KMS-11 (cell line): ENCODE measurements at regions not wholly inside any gene's neighbourhood (a gene's known extent, or its start where the extent isn't known, plus 50 kb on each side); places are given as distances from the start of the nearest gene placed in this dataset.

Experiments
- H2AFZ ChIP-seq: fragments of 200-600 bp; sonication (generic); 2 replicates; pipeline ENCODE4 v1.6.1; 2016; ENCODE audit warnings: antibody characterized with exemption, mixed run types, low read depth
- H3K27ac ChIP-seq: fragments of 200-600 bp; sonication (generic); 2 replicates; pipeline ENCODE4 v1.6.1; 2016; ENCODE audit warnings: mild to moderate bottlenecking, mixed run types
- H3K27me3 ChIP-seq: fragments of 200-600 bp; sonication (generic); 2 replicates; pipeline ENCODE4 v1.6.1; 2017; ENCODE audit warnings: mild to moderate bottlenecking, low read depth, mixed run types, moderate library complexity; ENCODE audit not compliant: insufficient read depth
- H3K36me3 ChIP-seq: fragments of 200-600 bp; sonication (generic); 2 replicates; pipeline ENCODE4 v1.6.1; 2017; ENCODE audit warnings: mild to moderate bottlenecking, mixed run types; ENCODE audit not compliant: insufficient read depth
- H3K4me1 ChIP-seq: fragments of 200-600 bp; sonication (generic); 2 replicates; pipeline ENCODE4 v1.6.1; 2016; ENCODE audit warnings: mild to moderate bottlenecking, low read depth, mixed run types; ENCODE audit not compliant: poor library complexity, severe bottlenecking
- H3K4me2 ChIP-seq: fragments of 200-600 bp; sonication (generic); 2 replicates; pipeline ENCODE4 v1.7.0; 2016; ENCODE audit warnings: mild to moderate bottlenecking, mixed run types
- H3K4me3 ChIP-seq: fragments of 200-600 bp; sonication (generic); IDR thresholded peaks from 2 replicates; pipeline ENCODE4 v1.6.1; 2017; ENCODE audit warnings: low read depth, low read length, mixed read lengths; ENCODE audit not compliant: insufficient read depth
- H3K79me2 ChIP-seq: fragments of 200-600 bp; sonication (generic); 2 replicates; pipeline ENCODE4 v1.6.1; 2016; ENCODE audit warnings: low read depth, mixed run types; ENCODE audit not compliant: insufficient read depth
- H3K9ac ChIP-seq: fragments of 200-600 bp; sonication (generic); 2 replicates; pipeline ENCODE4 v1.6.1; 2016; ENCODE audit warnings: mild to moderate bottlenecking, mixed run types
- H4K20me1 ChIP-seq: fragments of 200-600 bp; sonication (generic); 2 replicates; pipeline ENCODE4 v1.6.1; 2016; ENCODE audit warnings: mild to moderate bottlenecking, mixed run types; ENCODE audit not compliant: insufficient read depth
- CTCF ChIP-seq: fragments of 200-600 bp; sonication (generic); conservative IDR thresholded peaks from 2 replicates; pipeline ENCODE4 v1.6.1; 2017; ENCODE audit warnings: low read depth, mild to moderate bottlenecking, antibody characterized with exemption, low read length, moderate library complexity, mixed read lengths

DNA sequence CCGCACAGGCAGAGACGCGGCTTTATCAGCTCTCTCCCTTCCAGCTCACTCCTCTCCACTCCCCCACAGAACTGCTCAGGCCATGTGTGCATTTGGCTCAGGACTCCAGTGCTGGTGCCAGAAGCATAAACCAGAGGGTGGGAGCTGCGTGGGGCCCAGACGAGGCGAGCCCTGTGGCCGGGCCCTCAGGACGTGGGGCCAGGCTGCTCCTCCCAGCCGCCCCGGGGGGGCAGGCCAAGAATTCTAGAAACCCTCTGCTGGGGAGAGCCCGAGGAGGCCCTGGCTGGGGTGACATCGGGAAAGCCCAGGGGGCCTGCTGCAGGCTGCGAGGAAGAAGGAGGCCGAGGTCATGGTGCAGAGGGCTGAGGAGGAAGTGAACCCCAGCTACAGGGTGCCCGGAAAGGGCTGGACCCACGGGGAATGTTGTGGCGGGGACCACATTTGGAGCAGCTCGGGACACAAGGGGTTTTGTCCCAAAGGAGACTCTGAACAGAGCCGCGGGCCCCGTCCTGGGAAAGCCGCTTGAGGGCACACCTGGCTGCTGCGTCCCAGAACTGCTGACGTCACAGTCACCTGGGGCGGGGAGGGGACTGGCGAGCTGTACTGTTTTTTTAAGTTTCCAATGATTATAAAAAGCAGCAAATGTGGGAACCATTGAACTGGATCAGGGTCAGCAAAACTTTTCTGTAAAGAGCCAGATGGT is 107.1 kb downstream of the BANF2 start:
- Histone ChIP-seq H3K4me3 (no peak overlapping the region), H3K36me3 (no peaks in the 10 kb centered on the region), H4K20me1 (no peaks in the 10 kb centered on the region), H3K4me1 (no peaks in the 10 kb centered on the region), H2AFZ (no peak overlapping the region), H3K4me2 (no peak overlapping the region), H3K27me3 (no peaks in the 10 kb centered on the region), H3K9ac (no peak overlapping the region), H3K79me2 (no peaks in the 10 kb centered on the region), H3K27ac (no peak overlapping the region)
- no peak for TF ChIP-seq CTCF

- H3K4me2 ChIP-seq = no peak overlapping the region
- no peaks in the 10 kb centered on the region for H3K79me2 ChIP-seq
- no peaks in the 10 kb centered on the region for H3K4me1 ChIP-seq
- H3K4me3 ChIP-seq = no peak overlapping the region
- H3K27me3 ChIP-seq = no peaks in the 10 kb centered on the region
- TF ChIP-seq CTCF = no peak
- H4K20me1 ChIP-seq = no peaks in the 10 kb centered on the region
- H2AFZ ChIP-seq = no peak overlapping the region
- H3K27ac ChIP-seq = no peak overlapping the region
- H3K9ac ChIP-seq = no peak overlapping the region
- H3K36me3 ChIP-seq = no peaks in the 10 kb centered on the region
Observed at GRCh38 chr20:17806107-17806506, 106.3 kb downstream of the BANF2 start.

DNA sequence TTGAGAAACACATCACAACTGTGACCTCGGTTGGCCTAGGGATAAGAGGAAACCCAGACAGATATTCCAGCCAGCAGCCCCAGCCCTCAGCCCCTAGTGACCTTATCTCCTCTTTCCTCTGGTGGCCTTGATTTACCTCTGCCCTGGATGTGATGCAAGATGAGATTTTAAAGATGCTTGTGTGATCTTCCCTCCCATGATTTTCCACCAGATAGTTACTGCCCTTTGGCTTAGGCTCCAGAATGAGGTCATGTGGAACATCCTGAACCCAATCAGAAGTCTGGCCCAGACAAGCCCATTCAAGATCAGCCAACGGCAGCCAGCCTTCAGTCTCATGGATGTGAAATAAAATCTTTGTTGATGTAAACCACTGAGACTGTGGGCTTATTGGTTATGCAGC is 104.0 kb downstream of the BANF2 start:
- Histone ChIP-seq H3K4me2 (no peak overlapping the region), H3K79me2 (no peaks in the 10 kb centered on the region), H4K20me1 (no peaks in the 10 kb centered on the region), H3K9ac (no peak overlapping the region), H2AFZ (no peak overlapping the region), H3K27me3 (no peaks in the 10 kb centered on the region), H3K27ac (no peak overlapping the region), H3K36me3 (no peaks in the 10 kb centered on the region), H3K4me3 (no peak overlapping the region), H3K4me1 (no peaks in the 10 kb centered on the region)
- no peak for TF ChIP-seq CTCF

GRCh38 chr20:17799575-17800227 is 99.9 kb downstream of the BANF2 start:
- no peaks in the 10 kb centered on the region for H3K79me2 ChIP-seq
- no peak overlapping the region for H2AFZ ChIP-seq
- H3K9ac ChIP-seq = no peak overlapping the region
- H3K36me3 ChIP-seq = no peaks in the 10 kb centered on the region
- no peak overlapping the region for H3K4me2 ChIP-seq
- no peak overlapping the region for H3K4me3 ChIP-seq
- H3K27me3 ChIP-seq = no peaks in the 10 kb centered on the region
- H3K27ac ChIP-seq = no peak overlapping the region
- peaks cover 5% of the 10 kb centered on the region for H3K4me1 ChIP-seq
- no peak for TF ChIP-seq CTCF
- H4K20me1 ChIP-seq = no peaks in the 10 kb centered on the region
